Uterus (tissue), 3 donors: ENCODE measurements at regions not wholly inside any gene's neighbourhood (a gene's known extent, or its start where the extent isn't known, plus 50 kb on each side); places are given as distances from the start of the nearest gene placed in this dataset.

Experiments
- DNase-seq, 2 donors: peaks; one replicate each; pipeline ENCODE4 v3.0.0-alpha.2; 2019 to 2020
- H3K27ac ChIP-seq, 2 donors: fragments of 200-600 bp; sonication (generic); 1 replicate in 1 of 2; 2 replicates in 1 of 2; pipeline ENCODE4 v1.5.1; 2016 to 2018
- H3K27me3 ChIP-seq, 2 donors: fragments of 200-600 bp; sonication (generic); one replicate each; pipeline ENCODE4 v1.5.1; 2018 to 2019; ENCODE audit warnings: control low read depth in 1 of 2
- H3K36me3 ChIP-seq, 2 donors: fragments of 200-600 bp; sonication (generic); one replicate each; pipeline ENCODE4 v1.5.1; 2019; ENCODE audit warnings: control low read depth in 1 of 2
- H3K4me1 ChIP-seq, 2 donors: fragments of 200-600 bp; sonication (generic); one replicate each; pipeline ENCODE4 v1.5.1; 2018 to 2019; ENCODE audit warnings: control low read depth in 1 of 2
- H3K4me3 ChIP-seq, 2 donors: fragments of 200-600 bp; sonication (generic); 1 replicate in 1 of 2; 2 replicates in 1 of 2; pipeline ENCODE4 v1.5.1; 2018 to 2019; ENCODE audit warnings: mild to moderate bottlenecking in 1 of 2
- H3K9me3 ChIP-seq, 2 donors: fragments of 200-600 bp; sonication (generic); one replicate each; pipeline ENCODE4 v1.5.1; 2019; ENCODE audit warnings: control low read depth in 1 of 2
- CTCF ChIP-seq, 4 experiments: fragments of 200-600 bp in 2 of 4; fragments of 450-650 bp in 2 of 4; sonication (generic) in 2 of 4; IDR thresholded peaks; one replicate each; pipeline ENCODE4 v1.5.1; 2016 to 2019; ENCODE audit warnings: antibody characterized with exemption in 4 of 4, mild to moderate bottlenecking in 2 of 4, moderate library complexity in 1 of 4
- POLR2A ChIP-seq, 2 donors: fragments of 450-650 bp; IDR thresholded peaks; one replicate each; pipeline ENCODE4 v1.6.1; 2016; ENCODE audit warnings: antibody characterized with exemption in 2 of 2, mild to moderate bottlenecking in 1 of 2, moderate library complexity in 1 of 2
- intact Hi-C: fragments of 100-400 bp; cut with DNase I; formaldehyde crosslinking; loops from one replicate; pipeline ENCODE4 v1.15.1; 2023; ENCODE audit warnings: low total_unique reads
- donor health status: DM: yes; HTN: yes; CAD: no.

- no peaks in the 10 kb centered on the region for H3K4me1 ChIP-seq
- no peak overlapping the region for H3K4me3 ChIP-seq
- H3K36me3 ChIP-seq = no peaks in the 10 kb centered on the region
- no peak for TF ChIP-seq POLR2A (IDR thresholded peaks at IDR 0.05)
- no peak for TF ChIP-seq CTCF (IDR thresholded peaks at IDR 0.05)
- intact Hi-C loops = no loop called here
- no peaks in the 10 kb centered on the region for H3K27me3 ChIP-seq
- no peak for DNase-seq
- H3K9me3 ChIP-seq = no peaks in the 10 kb centered on the region
- H3K27ac ChIP-seq = peak overlapping the region; percentile 45 to 73
Measured at GRCh38 chr14:51424561-51425251, 184.7 kb downstream of the TMX1 start.

- Histone ChIP-seq H3K27ac (no peak overlapping the region), H3K27me3 (no peaks in the 10 kb centered on the region), H3K4me3 (no peak overlapping the region), H3K4me1 (no peaks in the 10 kb centered on the region), H3K36me3 (no peaks in the 10 kb centered on the region), H3K9me3 (no peaks in the 10 kb centered on the region)
- intact Hi-C loops = no loop called here
- no peak for DNase-seq
- TF ChIP-seq POLR2A (IDR thresholded peaks at IDR 0.05) (no peak), CTCF (IDR thresholded peaks at IDR 0.05) (no peak)
Measured at GRCh38 chr14:51428981-51429380, 188.9 kb downstream of the TMX1 start.

GRCh38 chr14:51430079-51430478 lies 190.0 kb downstream of the TMX1 start:
- no peak overlapping the region for H3K4me3 ChIP-seq
- intact Hi-C loops = no loop called here
- TF ChIP-seq CTCF (IDR thresholded peaks at IDR 0.05) (no peak), POLR2A (IDR thresholded peaks at IDR 0.05) (no peak)
- H3K27ac ChIP-seq = peak overlapping the region; percentile 21 to 38
- H3K27me3 ChIP-seq = no peaks in the 10 kb centered on the region
- H3K4me1 ChIP-seq = no peaks in the 10 kb centered on the region
- H3K36me3 ChIP-seq = no peaks in the 10 kb centered on the region
- no peak for DNase-seq
- no peaks in the 10 kb centered on the region for H3K9me3 ChIP-seq

GRCh38 chr14:51430633-51431032 lies 190.6 kb downstream of the TMX1 start:
- Histone ChIP-seq H3K27me3 (no peaks in the 10 kb centered on the region), H3K4me1 (no peaks in the 10 kb centered on the region), H3K27ac (peak overlapping the region; percentile 21 to 38), H3K4me3 (no peak overlapping the region), H3K36me3 (no peaks in the 10 kb centered on the region), H3K9me3 (no peaks in the 10 kb centered on the region)
- intact Hi-C loops = no loop called here
- DNase-seq = no peak
- TF ChIP-seq CTCF (IDR thresholded peaks at IDR 0.05) (no peak), POLR2A (IDR thresholded peaks at IDR 0.05) (no peak)

- Histone ChIP-seq H3K4me3 (no peak overlapping the region), H3K27ac (no peak overlapping the region)
- intact Hi-C loops = no loop called here
Measured at GRCh38 chr14:51431033-51431709, 191.1 kb downstream of the TMX1 start.

More at GRCh38 chr14:51431033-51431709, 191.1 kb downstream of the TMX1 start:
- H3K9me3 ChIP-seq = no peaks in the 10 kb centered on the region
- no peak for DNase-seq
- no peaks in the 10 kb centered on the region for H3K36me3 ChIP-seq
- H3K4me1 ChIP-seq = no peaks in the 10 kb centered on the region
- H3K27me3 ChIP-seq = no peaks in the 10 kb centered on the region
- TF ChIP-seq POLR2A (IDR thresholded peaks at IDR 0.05) (no peak), CTCF (IDR thresholded peaks at IDR 0.05) (no peak)
